HCT116 (cell line): ENCODE measurements at regions not wholly inside any gene's neighbourhood (a gene's known extent, or its start where the extent isn't known, plus 50 kb on each side); places are given as distances from the start of the nearest gene placed in this dataset.

Experiments used
- ATAC-seq: fragments of 200-7000 bp; cut with Tn5 transposase; 2 replicates; pipeline ENCODE4 v1.9.1; 2020; ENCODE audit warnings: mild to moderate bottlenecking, moderate library complexity
- BruUV-seq: library from RNA; stranded (reverse); fragments of 400-500 nt; replicated peaks from 2 replicates; lab custom pipeline; 2021; lab: Mats Ljungman, UMichigan
- CTCF ChIA-PET: fragments of 300-600 bp; sonication (Branson Sonifier 250); formaldehyde crosslinking; loops from one replicate; lab custom pipeline; 2021; ENCODE audit warnings: antibody characterized with exemption; lab: Charles Lee
- POLR2A ChIA-PET: fragments of 300-600, 350-600 bp; sonication (Branson Sonifier 250); formaldehyde crosslinking; loops from one replicate; lab custom pipeline; 2021; ENCODE audit warnings: antibody characterized with exemption; lab: Charles Lee
- RAD21 ChIA-PET, 2 experiments: fragments of 300-600 bp; sonication (Branson Sonifier 250); formaldehyde crosslinking; loops; one replicate each; lab custom pipeline; 2023; ENCODE audit warnings: low total read pairs in 2 of 2; ENCODE audit not compliant: uncharacterized antibody in 2 of 2, unreplicated experiment in 2 of 2, low non-redundant PET in 1 of 2; lab: Charles Lee
- DNase-seq: peaks from one replicate; pipeline ENCODE4 v3.0.0-alpha.2; 2010; ENCODE audit warnings: low read depth, low spot score
- H2AFZ ChIP-seq: fragments of 200-600 bp; shearing (Covaris generic), sonication (generic); 2 replicates; pipeline ENCODE4 v1.6.1; 2017; ENCODE audit warnings: low read depth, mixed run types, mixed read lengths, antibody characterized with exemption, low read length; ENCODE audit not compliant: poor library complexity, severe bottlenecking
- H3K27ac ChIP-seq: 2 replicates; pipeline ENCODE4 v1.5.1; 2012; ENCODE audit warnings: low read depth, low read length
- H3K27me3 ChIP-seq: fragments of 200-600 bp; sonication (generic); 2 replicates; pipeline ENCODE4 v1.6.1; 2016; ENCODE audit warnings: mixed run types, low read length, mixed read lengths; ENCODE audit not compliant: insufficient read depth
- H3K36me3 ChIP-seq, 2 experiments: fragments of 200-500 bp in 1 of 2; fragments of 200-600 bp in 1 of 2; sonication (Bioruptor generic) in 1 of 2; sonication (generic) in 1 of 2; 2 replicates each; pipeline versions ENCODE4 v1.5.1 to v1.6.1; 2014 to 2016; ENCODE audit warnings: low read length in 2 of 2, inconsistent platforms in 1 of 2, mixed read lengths in 1 of 2, mixed run types in 1 of 2; ENCODE audit not compliant: insufficient read depth in 2 of 2, control insufficient read depth in 1 of 2
- H3K4me1 ChIP-seq, 2 experiments: fragments of 200-600 bp in 1 of 2; sonication (generic) in 1 of 2; 2 replicates each; pipeline versions ENCODE4 v1.5.1 to v1.6.1; 2012 to 2017; ENCODE audit warnings: low read length in 2 of 2, inconsistent platforms in 1 of 2, mild to moderate bottlenecking in 1 of 2, mixed read lengths in 1 of 2, mixed run types in 1 of 2, moderate library complexity in 1 of 2; ENCODE audit not compliant: insufficient read depth in 2 of 2, control insufficient read depth in 1 of 2
- H3K4me2 ChIP-seq: fragments of 200-600 bp; sonication (generic); 2 replicates; pipeline ENCODE4 v1.6.1; 2017; ENCODE audit warnings: mixed run types, low read length, mixed read lengths
- H3K4me3 ChIP-seq, 2 experiments: fragments of 200-600 bp in 1 of 2; sonication (generic) in 1 of 2; replicated peaks in 1 of 2; 2 replicates each; pipeline ENCODE4 v1.5.1; 2011 to 2016; ENCODE audit warnings: low read length in 2 of 2, control low read depth in 1 of 2, low read depth in 1 of 2, mild to moderate bottlenecking in 1 of 2, mixed read lengths in 1 of 2, mixed run types in 1 of 2
- H3K79me2 ChIP-seq: fragments of 200-600 bp; sonication (generic); 2 replicates; pipeline ENCODE4 v1.6.1; 2017; ENCODE audit warnings: mild to moderate bottlenecking, mixed run types, low read length, moderate library complexity, mixed read lengths; ENCODE audit not compliant: insufficient read depth
- H3K9ac ChIP-seq: fragments of 200-600 bp; sonication (generic); 2 replicates; pipeline ENCODE4 v1.6.1; 2016; ENCODE audit warnings: low read length, mixed read lengths
- H3K9me2 ChIP-seq: fragments of 200-600 bp; sonication (generic), shearing (Covaris generic); 2 replicates; pipeline ENCODE4 v1.6.1; 2017; ENCODE audit warnings: mixed run types, mild to moderate bottlenecking, moderate library complexity; ENCODE audit not compliant: insufficient read depth
- H3K9me3 ChIP-seq, 2 experiments: fragments of 200-500 bp in 1 of 2; fragments of 200-600 bp in 1 of 2; sonication (Bioruptor generic) in 1 of 2; sonication (generic) in 1 of 2; 2 replicates each; pipeline ENCODE4 v1.6.1; 2014 to 2017; ENCODE audit warnings: low read length in 2 of 2, mixed read lengths in 2 of 2, inconsistent platforms in 1 of 2, low read depth in 1 of 2, mild to moderate bottlenecking in 1 of 2, mixed run types in 1 of 2, moderate library complexity in 1 of 2; ENCODE audit not compliant: control insufficient read depth in 1 of 2, insufficient read depth in 1 of 2
- H4K20me1 ChIP-seq: fragments of 200-600 bp; sonication (generic), shearing (Covaris generic); 2 replicates; pipeline ENCODE4 v1.6.1; 2017; ENCODE audit warnings: mixed run types, mild to moderate bottlenecking, moderate library complexity; ENCODE audit not compliant: insufficient read depth
- ATF3 ChIP-seq: IDR thresholded peaks from 2 replicates; pipeline ENCODE4 v1.6.1; 2012
- CTCF ChIP-seq, 3 experiments: fragments of 200-600 bp in 1 of 3; sonication (generic) in 1 of 3; IDR thresholded peaks in 2 of 3; conservative IDR thresholded peaks in 1 of 3; 2 replicates each; pipeline ENCODE4 v1.5.1; 2012 to 2017; ENCODE audit warnings: low read depth in 2 of 3, low read length in 2 of 3, antibody characterized with exemption in 1 of 3, borderline replicate concordance in 1 of 3, control low read depth in 1 of 3, mild to moderate bottlenecking in 1 of 3, mixed read lengths in 1 of 3, mixed run types in 1 of 3, moderate library complexity in 1 of 3; ENCODE audit not compliant: insufficient read depth in 1 of 3
- EGR1 ChIP-seq: IDR thresholded peaks from 2 replicates; pipeline ENCODE4 v1.6.1; 2012; ENCODE audit warnings: low read depth
- ELF1 ChIP-seq: IDR thresholded peaks from 2 replicates; pipeline ENCODE4 v1.6.1; 2012; ENCODE audit warnings: low read depth, borderline replicate concordance
- EZH2 ChIP-seq: fragments of 200-600 bp; sonication (generic); IDR thresholded peaks from 2 replicates; pipeline ENCODE4 v1.6.1; 2017; ENCODE audit warnings: antibody characterized with exemption, mixed run types
- EZH2phosphoT487 ChIP-seq: fragments of 200-600 bp; IDR thresholded peaks from 2 replicates; pipeline ENCODE4 v1.6.1; 2018; ENCODE audit warnings: antibody characterized with exemption, borderline replicate concordance
- JUND ChIP-seq: IDR thresholded peaks from 2 replicates; pipeline ENCODE4 v1.6.1; 2012
- MAX ChIP-seq: IDR thresholded peaks from 2 replicates; pipeline ENCODE4 v1.6.1; 2012
- POLR2A ChIP-seq: IDR thresholded peaks from 2 replicates; pipeline ENCODE4 v1.7.0; 2011; ENCODE audit warnings: borderline replicate concordance; ENCODE audit not compliant: insufficient read depth, insufficient read length; ENCODE audit errors: extremely low read depth
- REST ChIP-seq: IDR thresholded peaks from 2 replicates; pipeline ENCODE4 v1.6.1; 2012; ENCODE audit warnings: low read depth
- SIN3A ChIP-seq: IDR thresholded peaks from 2 replicates; pipeline ENCODE4 v1.6.1; 2012; ENCODE audit warnings: low read depth
- SP1 ChIP-seq: IDR thresholded peaks from 2 replicates; pipeline ENCODE4 v1.6.1; 2012; ENCODE audit warnings: low read depth
- SRF ChIP-seq: IDR thresholded peaks from 2 replicates; pipeline ENCODE4 v1.6.1; 2012; ENCODE audit warnings: low read depth
- YY1 ChIP-seq: IDR thresholded peaks from 2 replicates; pipeline ENCODE4 v1.6.1; 2011; ENCODE audit warnings: low read length, low read depth, moderate library complexity, mild to moderate bottlenecking; ENCODE audit not compliant: insufficient replicate concordance; ENCODE audit errors: extremely low read depth
- ZBTB33 ChIP-seq: IDR thresholded peaks from 2 replicates; pipeline ENCODE4 v1.6.1; 2011; ENCODE audit warnings: mild to moderate bottlenecking, low read length, moderate library complexity; ENCODE audit not compliant: insufficient replicate concordance; ENCODE audit errors: extremely low read depth
- ZFX ChIP-seq: fragments of 450-650 bp; IDR thresholded peaks from 2 replicates; pipeline ENCODE4 v1.6.1; 2017
- intact Hi-C: fragments of 100-400 bp; cut with micrococcal nuclease; formaldehyde crosslinking; loops from 2 replicates; pipeline ENCODE4 v1.10.0; 2022

GRCh38 chr16:63458846-63459245, 1422.6 kb upstream of the CDH8 start:
- H3K27me3 ChIP-seq, result no peaks in the 10 kb centered on the region
- H3K9me2 ChIP-seq, result no peaks in the 10 kb centered on the region
- no peak overlapping the region for H3K9ac ChIP-seq
- BruUV-seq, result no TSS peak
- H3K36me3 ChIP-seq, result no peaks in the 10 kb centered on the region
- no peaks in the 10 kb centered on the region; the same call in 1 of the 2 replicates for H4K20me1 ChIP-seq
- no peak overlapping the region for H2AFZ ChIP-seq
- ChIA-PET CTCF (no interaction called here), RAD21 (no interaction called here), POLR2A (no interaction called here)
- H3K4me3 ChIP-seq, result no peak overlapping the region
- DNase-seq (no peak), ATAC-seq (no peak)
- intact Hi-C loops, result no loop called here
- no peak overlapping the region for H3K4me2 ChIP-seq
- no peaks in the 10 kb centered on the region for H3K79me2 ChIP-seq
- no peak overlapping the region for H3K27ac ChIP-seq
- H3K9me3 ChIP-seq, result peaks cover 0 to 9% of the 10 kb centered on the region in 2 experiments; a peak in 2 of 4 replicates
- TF ChIP-seq REST, result no peak
- no peak for TF ChIP-seq EGR1
- TF ChIP-seq MAX, result no peak
- no peak for TF ChIP-seq ATF3
- TF ChIP-seq EZH2phosphoT487, result no peak
- no peak for TF ChIP-seq JUND
- no peak for TF ChIP-seq ZBTB33
- no peak for TF ChIP-seq YY1
- no peak for TF ChIP-seq ELF1
- TF ChIP-seq EZH2, result no peak
- TF ChIP-seq CTCF (IDR thresholded peaks at IDR 0.05 in 2 of 3, conservative IDR thresholded peaks at IDR 0.05 in 1 of 3; ENCODE audit: borderline replicate concordance in 1 of 3, insufficient read depth in 1 of 3, low read depth in 2 of 3, low read length in 2 of 3), result no peak
- no peak for TF ChIP-seq POLR2A
- TF ChIP-seq SP1, result no peak
- no peak for TF ChIP-seq SRF
- no peak for TF ChIP-seq SIN3A
- no peak for TF ChIP-seq ZFX
- H3K4me1 ChIP-seq, result no peaks in the 10 kb centered on the region
